CD4-positive, alpha-beta T cell (primary cell): ENCODE measurements at regions not wholly inside any gene's neighbourhood (a gene's known extent, or its start where the extent isn't known, plus 50 kb on each side); places are given as distances from the start of the nearest gene placed in this dataset.

Experiments
- ATAC-seq: fragments of 200-7000 bp; cut with Tn5 transposase; one replicate; pipeline ENCODE4 v1.10.0; 2022; ENCODE audit warnings: mild to moderate bottlenecking; ENCODE audit not compliant: poor library complexity
- CTCF ChIA-PET: fragments of 350-600 bp; sonication (Branson Sonifier 250); formaldehyde crosslinking; loops from one replicate; lab custom pipeline; 2021; ENCODE audit warnings: antibody characterized with exemption, inconsistent platforms; lab: Charles Lee
- POLR2A ChIA-PET: fragments of 350-600 bp; sonication (Branson Sonifier 250); formaldehyde crosslinking; loops from one replicate; lab custom pipeline; 2021; ENCODE audit warnings: antibody characterized with exemption, inconsistent platforms; lab: Charles Lee
- DNase-seq, 14 experiments: peaks; one replicate each; pipeline ENCODE4 v3.0.0-alpha.2; 2013 to 2020; ENCODE audit warnings: mixed read lengths in 2 of 14
- H3K27ac ChIP-seq, 2 donors: one replicate each; pipeline versions ENCODE4 v1.5.1 to v1.7.0; 2013; ENCODE audit warnings: low read length in 2 of 2, low read depth in 1 of 2, mild to moderate bottlenecking in 1 of 2
- H3K27me3 ChIP-seq, 2 experiments: 1 replicate in 1 of 2; 2 replicates in 1 of 2; pipeline versions ENCODE4 v1.6.1 to v1.7.0; 2013; ENCODE audit warnings: low read length in 2 of 2, control low read depth in 1 of 2, mild to moderate bottlenecking in 1 of 2, moderate library complexity in 1 of 2; ENCODE audit not compliant: insufficient read depth in 2 of 2, control insufficient read depth in 1 of 2
- H3K36me3 ChIP-seq: one replicate; pipeline ENCODE4 v1.6.1; 2013; ENCODE audit warnings: low read length, control low read depth; ENCODE audit not compliant: insufficient read depth
- H3K4me1 ChIP-seq: one replicate; pipeline ENCODE4 v1.6.1; 2013; ENCODE audit warnings: low read length, control low read depth; ENCODE audit not compliant: insufficient read depth
- H3K4me3 ChIP-seq: one replicate; pipeline ENCODE4 v1.5.1; 2013; ENCODE audit warnings: mild to moderate bottlenecking, low read length, moderate library complexity
- H3K9me3 ChIP-seq, 2 experiments: 1 replicate in 1 of 2; 2 replicates in 1 of 2; pipeline versions ENCODE4 v1.6.1 to v1.7.0; 2013; ENCODE audit warnings: low read length in 2 of 2, mild to moderate bottlenecking in 2 of 2, control low read depth in 1 of 2, moderate library complexity in 1 of 2; ENCODE audit not compliant: control insufficient read depth in 1 of 2, insufficient read depth in 1 of 2
- H3K27ac Mint-ChIP-seq: one replicate; pipeline ENCODE4 v1.8.0; 2020; ENCODE audit warnings: mixed read lengths
- H3K27me3 Mint-ChIP-seq: one replicate; pipeline ENCODE4 v1.8.0; 2021; ENCODE audit warnings: mixed read lengths
- H3K36me3 Mint-ChIP-seq: one replicate; pipeline ENCODE4 v1.8.0; 2021; ENCODE audit warnings: low read depth, mixed read lengths
- H3K4me1 Mint-ChIP-seq: one replicate; pipeline ENCODE4 v1.8.0; 2021; ENCODE audit warnings: low read depth, mixed read lengths
- H3K4me3 Mint-ChIP-seq: one replicate; pipeline ENCODE4 v1.8.0; 2020; ENCODE audit warnings: mild to moderate bottlenecking, mixed read lengths
- H3K9me3 Mint-ChIP-seq: one replicate; pipeline ENCODE4 v1.8.0; 2020; ENCODE audit warnings: mixed read lengths
- intact Hi-C, 2 experiments: fragments of 100-400 bp; cut with DNase I in 1 of 2; cut with micrococcal nuclease in 1 of 2; formaldehyde crosslinking; loops; one replicate each; pipeline versions ENCODE4 v1.15.1 to v1.9.0; 2023 to 2025; cut with DNase I, micrococcal nuclease
- TF ChIP-seq, protein P1 (sequence below): fragments of 200-600 bp; IDR thresholded peaks from one replicate; pipeline ENCODE4 v1.8.0; 2022; ENCODE audit warnings: antibody characterized with exemption, mild to moderate bottlenecking

- Mint-ChIP-seq H3K36me3 (no peaks in the 10 kb centered on the region), H3K4me3 (no peak overlapping the region), H3K9me3 (peaks cover 2% of the 10 kb centered on the region), H3K27ac (no peak overlapping the region), H3K27me3 (no peaks in the 10 kb centered on the region), H3K4me1 (no peaks in the 10 kb centered on the region)
- DNase-seq (no peak), ATAC-seq (no peak)
- intact Hi-C loops = no loop called here
- ChIA-PET POLR2A (no interaction called here), CTCF (no interaction called here)
- Histone ChIP-seq H3K36me3 (no peaks in the 10 kb centered on the region), H3K27me3 (no peaks in the 10 kb centered on the region), H3K9me3 (no peaks in the 10 kb centered on the region), H3K27ac (no peak overlapping the region), H3K4me1 (no peaks in the 10 kb centered on the region), H3K4me3 (no peak overlapping the region)
- TF ChIP-seq, protein P1, sequence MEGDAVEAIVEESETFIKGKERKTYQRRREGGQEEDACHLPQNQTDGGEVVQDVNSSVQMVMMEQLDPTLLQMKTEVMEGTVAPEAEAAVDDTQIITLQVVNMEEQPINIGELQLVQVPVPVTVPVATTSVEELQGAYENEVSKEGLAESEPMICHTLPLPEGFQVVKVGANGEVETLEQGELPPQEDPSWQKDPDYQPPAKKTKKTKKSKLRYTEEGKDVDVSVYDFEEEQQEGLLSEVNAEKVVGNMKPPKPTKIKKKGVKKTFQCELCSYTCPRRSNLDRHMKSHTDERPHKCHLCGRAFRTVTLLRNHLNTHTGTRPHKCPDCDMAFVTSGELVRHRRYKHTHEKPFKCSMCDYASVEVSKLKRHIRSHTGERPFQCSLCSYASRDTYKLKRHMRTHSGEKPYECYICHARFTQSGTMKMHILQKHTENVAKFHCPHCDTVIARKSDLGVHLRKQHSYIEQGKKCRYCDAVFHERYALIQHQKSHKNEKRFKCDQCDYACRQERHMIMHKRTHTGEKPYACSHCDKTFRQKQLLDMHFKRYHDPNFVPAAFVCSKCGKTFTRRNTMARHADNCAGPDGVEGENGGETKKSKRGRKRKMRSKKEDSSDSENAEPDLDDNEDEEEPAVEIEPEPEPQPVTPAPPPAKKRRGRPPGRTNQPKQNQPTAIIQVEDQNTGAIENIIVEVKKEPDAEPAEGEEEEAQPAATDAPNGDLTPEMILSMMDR = no peak
These were observed 1574.9 kb downstream of the HACE1 start for GRCh38 chr6:103284835-103285234.

GRCh38 chr6:103280417-103280816, 1579.3 kb downstream of the HACE1 start:
- no peak for ATAC-seq
- Histone ChIP-seq H3K27ac (no peak overlapping the region), H3K9me3 (no peaks in the 10 kb centered on the region), H3K4me3 (no peak overlapping the region), H3K27me3 (no peaks in the 10 kb centered on the region), H3K36me3 (no peaks in the 10 kb centered on the region), H3K4me1 (no peaks in the 10 kb centered on the region)
- Mint-ChIP-seq H3K27me3 (no peaks in the 10 kb centered on the region), H3K4me3 (no peak overlapping the region), H3K27ac (no peak overlapping the region), H3K36me3 (no peaks in the 10 kb centered on the region), H3K4me1 (no peaks in the 10 kb centered on the region), H3K9me3 (peaks cover under 1% of the 10 kb centered on the region)
- no peak for DNase-seq
- POLR2A ChIA-PET = no interaction called here
- TF ChIP-seq, protein P1 = no peak
- intact Hi-C loops = no loop called here
- CTCF ChIA-PET = no interaction called here

DNA sequence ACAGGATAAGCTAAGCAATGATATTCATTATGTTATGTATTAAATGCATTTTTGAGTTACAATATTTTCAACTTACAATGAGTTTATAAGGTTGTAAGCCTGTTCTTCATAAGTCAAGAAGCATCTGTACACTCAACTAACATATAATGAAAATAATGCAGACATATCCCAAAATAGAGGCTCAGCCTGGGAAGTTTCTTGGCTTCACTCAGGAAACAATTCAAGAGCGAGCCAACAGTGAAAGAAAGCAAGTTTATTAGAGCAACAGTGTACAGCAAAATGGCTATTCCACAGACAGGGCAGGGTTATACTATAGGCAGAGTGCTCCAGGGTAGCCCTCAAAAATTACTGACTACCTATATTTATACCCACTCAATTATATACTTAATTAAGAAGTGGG, 1581.8 kb downstream of the HACE1 start:
- no peaks in the 10 kb centered on the region for H3K36me3 Mint-ChIP-seq
- Histone ChIP-seq H3K27ac (no peak overlapping the region), H3K27me3 (no peaks in the 10 kb centered on the region), H3K36me3 (no peaks in the 10 kb centered on the region), H3K4me3 (no peak overlapping the region), H3K9me3 (no peaks in the 10 kb centered on the region), H3K4me1 (no peaks in the 10 kb centered on the region)
- ChIA-PET CTCF (no interaction called here), POLR2A (no interaction called here)
- H3K27me3 Mint-ChIP-seq = no peaks in the 10 kb centered on the region
- DNase-seq = no peak
- no peak for ATAC-seq
- no peak overlapping the region for H3K4me3 Mint-ChIP-seq
- TF ChIP-seq, protein P1 = no peak
- no peak overlapping the region for H3K27ac Mint-ChIP-seq
- H3K4me1 Mint-ChIP-seq = no peaks in the 10 kb centered on the region
- H3K9me3 Mint-ChIP-seq = no peaks in the 10 kb centered on the region
- intact Hi-C loops = no loop called here
